ENCODE measurements at regions not wholly inside any gene's neighbourhood (a gene's known extent, or its start where the extent isn't known, plus 50 kb on each side); places are given as distances from the start of the nearest gene placed in this dataset.

GRCh38 chr1:184813528-184814089 lies 59.0 kb upstream of the EDEM3 start:
- no peak for DNase-seq

DNA sequence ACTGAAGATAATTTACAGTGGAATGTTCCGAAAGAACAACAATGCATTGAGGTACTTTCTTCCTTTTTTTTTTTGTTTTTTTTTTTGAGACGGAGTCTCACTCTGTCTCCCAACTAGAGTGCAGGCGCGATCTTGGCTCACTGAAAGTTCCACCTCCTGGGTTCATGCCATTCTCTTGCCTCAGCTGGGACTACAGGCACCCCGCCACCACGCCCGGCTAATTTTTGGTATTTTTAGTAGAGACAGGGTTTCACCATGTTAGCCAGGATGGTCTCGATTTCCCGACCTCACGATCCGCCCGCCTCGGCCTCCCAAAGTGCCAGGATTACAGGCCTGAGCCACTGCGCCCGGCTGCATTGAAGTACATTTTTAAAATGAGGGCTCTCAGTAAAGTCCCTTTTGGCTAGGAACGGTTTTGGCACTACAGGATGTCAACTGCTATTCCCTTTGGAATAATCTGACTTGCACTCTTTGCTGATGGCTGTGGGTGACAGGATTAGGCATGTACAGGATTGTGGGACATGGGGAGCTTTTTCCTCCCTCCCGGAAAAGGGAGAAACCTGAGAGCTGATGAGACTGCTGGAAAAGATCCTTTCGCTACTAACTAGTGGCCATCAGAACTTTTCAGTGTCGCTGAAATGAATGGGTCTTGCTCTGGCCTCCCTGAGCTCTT lies 56.9 kb upstream of the EDEM3 start:
- no peak for DNase-seq

DNA sequence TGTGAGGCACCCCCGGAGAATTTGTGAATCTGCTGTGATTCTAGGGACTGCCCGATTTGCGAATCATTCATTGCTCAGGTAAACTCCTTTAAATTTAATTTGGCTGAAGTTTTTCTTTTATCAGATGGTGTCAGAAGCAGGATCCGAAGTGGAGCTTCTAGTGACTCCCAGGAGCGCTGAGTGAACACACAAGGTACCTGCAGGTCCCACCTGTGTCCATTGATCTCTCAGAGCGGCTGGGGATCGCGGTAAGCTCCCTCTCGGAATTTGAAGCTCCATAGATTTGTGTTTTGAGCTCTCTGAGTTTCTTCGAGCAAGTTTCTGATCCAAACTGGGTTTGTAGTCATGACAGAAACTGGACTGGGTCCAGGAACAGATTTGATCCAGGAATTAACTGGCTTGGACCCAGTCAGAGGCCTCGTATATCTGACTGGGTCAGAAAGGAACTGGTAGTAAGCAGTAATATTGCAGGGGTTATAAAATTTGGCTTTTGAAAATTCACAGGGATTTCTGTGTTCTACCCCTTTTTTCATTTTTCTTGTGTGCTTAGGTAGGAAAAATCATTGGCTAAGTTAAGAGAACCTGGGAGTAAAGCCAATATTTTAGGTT lies 56.2 kb upstream of the EDEM3 start:
- peak; percentile 15 to 52 for DNase-seq

- no peak for DNase-seq
Observed at GRCh38 chr1:184806296-184806721, 51.7 kb upstream of the EDEM3 start.

DNA sequence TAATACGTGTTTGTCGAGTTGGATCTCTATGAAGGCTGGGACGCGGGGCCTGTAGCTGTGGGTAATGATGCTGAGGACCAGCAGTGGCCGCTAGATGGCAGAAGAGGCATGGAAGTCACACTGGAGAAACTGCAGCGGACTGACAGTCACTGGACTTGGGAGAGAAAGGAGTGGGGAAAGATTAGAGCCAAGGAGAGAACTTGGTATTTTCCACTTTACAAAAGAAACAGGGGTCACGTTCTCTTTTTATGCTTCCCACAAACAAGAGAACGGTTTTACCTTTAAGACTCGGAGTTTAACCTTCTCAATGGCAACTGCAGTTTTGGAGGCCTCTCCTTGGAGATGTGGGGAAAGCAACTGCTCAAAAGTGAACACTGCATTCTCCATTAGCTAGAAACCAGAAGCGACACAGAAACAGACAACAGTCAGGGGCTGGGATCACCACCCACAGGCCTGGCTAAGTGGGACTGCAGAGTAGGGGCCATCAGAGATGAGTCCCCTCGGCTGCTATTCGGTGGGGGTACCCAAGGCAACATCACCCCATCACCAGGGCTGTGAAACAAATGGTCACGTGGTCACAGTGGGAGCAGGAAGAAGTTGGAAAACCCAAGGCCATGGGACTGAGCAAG lies 51.1 kb upstream of the EDEM3 start:
- DNase-seq = peak; percentile 81 to 89
